ENCODE measurements at regions not wholly inside any gene's neighbourhood (a gene's known extent, or its start where the extent isn't known, plus 50 kb on each side); places are given as distances from the start of the nearest gene placed in this dataset.
"Not testable (repeated sequence)": the region's sequence is repeated elsewhere in the genome, so short reads cannot be mapped to it uniquely, and the experiment has no call there.

DNA sequence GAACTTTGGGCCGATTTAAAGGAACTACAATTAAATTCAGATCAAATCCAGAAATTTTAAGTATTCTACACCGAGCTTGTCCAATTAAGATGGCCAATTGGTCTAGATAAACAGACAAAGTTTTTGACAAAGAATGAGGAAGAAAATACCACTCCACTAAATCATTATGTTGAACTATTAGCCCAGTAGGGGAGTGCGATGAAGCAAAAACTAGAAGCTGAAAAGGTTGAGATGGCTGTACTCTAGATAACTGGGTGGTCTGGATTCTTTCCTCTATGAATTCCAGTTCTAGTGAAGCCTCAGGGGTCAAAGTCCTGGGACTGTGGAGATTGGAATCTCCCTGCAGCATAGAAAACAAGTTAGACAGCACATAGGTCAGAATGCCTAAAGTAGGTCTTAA is 418.9 kb upstream of the IMPG1 start:
- TF ChIP-seq, protein P1, sequence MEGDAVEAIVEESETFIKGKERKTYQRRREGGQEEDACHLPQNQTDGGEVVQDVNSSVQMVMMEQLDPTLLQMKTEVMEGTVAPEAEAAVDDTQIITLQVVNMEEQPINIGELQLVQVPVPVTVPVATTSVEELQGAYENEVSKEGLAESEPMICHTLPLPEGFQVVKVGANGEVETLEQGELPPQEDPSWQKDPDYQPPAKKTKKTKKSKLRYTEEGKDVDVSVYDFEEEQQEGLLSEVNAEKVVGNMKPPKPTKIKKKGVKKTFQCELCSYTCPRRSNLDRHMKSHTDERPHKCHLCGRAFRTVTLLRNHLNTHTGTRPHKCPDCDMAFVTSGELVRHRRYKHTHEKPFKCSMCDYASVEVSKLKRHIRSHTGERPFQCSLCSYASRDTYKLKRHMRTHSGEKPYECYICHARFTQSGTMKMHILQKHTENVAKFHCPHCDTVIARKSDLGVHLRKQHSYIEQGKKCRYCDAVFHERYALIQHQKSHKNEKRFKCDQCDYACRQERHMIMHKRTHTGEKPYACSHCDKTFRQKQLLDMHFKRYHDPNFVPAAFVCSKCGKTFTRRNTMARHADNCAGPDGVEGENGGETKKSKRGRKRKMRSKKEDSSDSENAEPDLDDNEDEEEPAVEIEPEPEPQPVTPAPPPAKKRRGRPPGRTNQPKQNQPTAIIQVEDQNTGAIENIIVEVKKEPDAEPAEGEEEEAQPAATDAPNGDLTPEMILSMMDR (IDR thresholded peaks at IDR 0.05; ENCODE audit: low read depth, low read length): not testable (repeated sequence)
- not testable (repeated sequence) for TF ChIP-seq EZH2phosphoT487 (IDR thresholded peaks at IDR 0.05; ENCODE audit: low read depth)

Measured in OCI-LY3 (cell line).